IPS-NIHi7 (cell line): ENCODE measurements at regions not wholly inside any gene's neighbourhood (a gene's known extent, or its start where the extent isn't known, plus 50 kb on each side); places are given as distances from the start of the nearest gene placed in this dataset.

Experiments
- DNase-seq: peaks from one replicate; pipeline ENCODE4 v3.0.0; 2012; ENCODE audit warnings: mixed read lengths; ENCODE audit errors: extremely low spot score

DNA sequence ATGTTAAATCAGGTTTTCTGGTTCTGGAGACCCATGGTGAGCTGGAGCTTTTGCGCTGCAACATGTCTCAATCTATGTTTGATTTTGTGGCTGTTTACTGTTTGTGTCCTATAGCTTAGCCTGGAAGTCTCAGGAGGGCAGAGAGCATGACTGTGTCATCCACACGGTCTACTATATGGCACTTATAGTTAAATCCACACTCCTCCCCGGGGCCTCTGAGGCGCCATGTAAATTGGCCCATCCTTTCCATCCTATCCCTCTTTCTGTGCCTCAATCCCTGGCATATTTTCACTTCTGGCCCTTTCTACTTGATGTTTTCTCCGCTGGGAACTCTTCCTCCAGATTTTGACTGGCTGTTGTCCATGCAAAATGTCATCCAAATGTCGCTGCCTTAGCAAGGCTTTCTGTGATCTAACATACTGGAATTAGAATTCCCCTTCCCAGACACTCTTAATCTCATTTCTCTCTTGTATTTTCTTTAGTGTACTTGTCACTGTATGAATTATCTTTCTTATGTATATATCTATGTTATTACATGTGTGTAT is 560.8 kb upstream of the RGMA start:
- DNase-seq: no peak

DNA sequence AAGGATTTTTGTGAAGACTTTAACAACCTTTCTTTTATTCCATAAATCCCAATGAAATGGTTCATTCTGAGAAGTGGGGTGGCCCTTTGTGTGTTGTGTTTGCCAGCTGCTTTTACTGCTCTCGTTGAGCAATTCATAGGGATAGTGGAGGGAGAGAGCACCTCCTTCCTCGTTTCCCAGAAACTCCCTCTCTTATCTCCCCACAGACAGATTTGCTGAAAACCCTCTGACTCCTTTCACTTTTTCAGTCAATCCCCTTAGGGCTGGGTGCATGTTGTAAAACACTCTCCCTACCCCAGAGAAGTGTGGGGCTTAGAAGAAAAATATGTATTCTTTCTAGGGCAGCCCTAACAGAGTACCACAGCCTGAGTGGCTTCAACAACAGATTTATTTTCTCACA is 557.2 kb upstream of the RGMA start:
- no peak for DNase-seq

DNA sequence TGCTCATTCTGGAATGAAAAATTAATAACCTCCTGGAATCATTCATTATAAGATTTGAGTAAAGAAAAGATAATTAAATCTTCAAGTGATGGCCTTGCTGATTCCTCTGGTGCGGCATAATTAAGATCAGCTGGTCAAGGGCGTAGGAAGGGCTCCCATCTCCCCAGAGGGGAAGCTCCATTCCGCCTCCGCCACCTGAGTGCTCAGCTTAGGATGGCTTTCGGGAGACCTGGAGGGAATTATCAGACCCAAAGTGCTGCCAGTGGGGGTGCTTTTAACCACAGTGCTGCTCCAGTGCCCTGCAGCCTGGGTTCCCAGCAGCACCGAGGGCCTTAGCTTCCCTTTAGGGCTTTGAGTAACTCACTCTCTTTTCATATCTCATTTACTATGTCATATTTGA is 556.6 kb upstream of the RGMA start:
- DNase-seq: no peak

DNA sequence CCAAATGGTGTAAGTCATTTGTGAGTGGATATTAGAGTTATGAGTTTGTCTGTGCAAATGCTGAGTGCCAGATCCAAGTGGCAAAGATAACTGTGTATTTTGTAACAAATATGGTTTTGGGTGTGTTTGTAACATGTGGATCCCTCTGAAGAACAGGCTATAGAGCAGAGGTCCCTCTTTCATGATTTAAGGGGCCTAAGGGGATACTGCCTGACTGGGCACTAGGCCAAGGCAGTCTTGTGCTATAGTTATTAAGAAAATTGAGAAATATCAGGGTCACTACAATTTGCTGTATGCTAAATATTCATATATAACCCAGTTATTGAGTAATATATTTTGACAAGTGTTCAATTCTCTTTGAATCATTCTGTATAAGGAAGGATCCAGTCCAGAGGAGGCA is 555.6 kb upstream of the RGMA start:
- DNase-seq: no peak

DNA sequence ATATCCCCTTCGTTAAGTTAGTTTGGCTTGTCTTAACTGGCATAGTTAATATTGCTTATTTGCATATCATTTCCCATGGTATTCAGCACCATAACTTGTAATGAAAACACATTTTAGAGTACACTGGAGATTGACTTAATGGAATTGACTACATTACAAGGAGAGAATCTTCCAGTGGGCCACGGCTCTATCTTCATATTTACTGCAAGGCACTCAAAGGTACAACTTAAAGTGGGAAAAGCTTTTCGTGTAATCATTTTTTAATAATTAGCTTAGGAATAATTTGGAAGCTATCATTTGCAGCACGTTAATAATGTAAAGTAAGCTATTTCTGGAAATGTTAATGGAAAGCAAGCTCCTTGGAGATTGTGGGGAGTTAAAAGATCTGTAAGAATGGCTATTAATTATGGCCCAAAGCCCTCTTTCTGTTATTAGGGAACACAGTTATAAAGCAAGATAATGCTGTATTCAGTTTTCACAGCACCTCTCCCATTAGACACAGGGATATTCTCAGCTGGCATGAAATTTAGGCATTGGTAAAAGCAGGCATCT is 551.5 kb upstream of the RGMA start:
- no peak for DNase-seq

DNA sequence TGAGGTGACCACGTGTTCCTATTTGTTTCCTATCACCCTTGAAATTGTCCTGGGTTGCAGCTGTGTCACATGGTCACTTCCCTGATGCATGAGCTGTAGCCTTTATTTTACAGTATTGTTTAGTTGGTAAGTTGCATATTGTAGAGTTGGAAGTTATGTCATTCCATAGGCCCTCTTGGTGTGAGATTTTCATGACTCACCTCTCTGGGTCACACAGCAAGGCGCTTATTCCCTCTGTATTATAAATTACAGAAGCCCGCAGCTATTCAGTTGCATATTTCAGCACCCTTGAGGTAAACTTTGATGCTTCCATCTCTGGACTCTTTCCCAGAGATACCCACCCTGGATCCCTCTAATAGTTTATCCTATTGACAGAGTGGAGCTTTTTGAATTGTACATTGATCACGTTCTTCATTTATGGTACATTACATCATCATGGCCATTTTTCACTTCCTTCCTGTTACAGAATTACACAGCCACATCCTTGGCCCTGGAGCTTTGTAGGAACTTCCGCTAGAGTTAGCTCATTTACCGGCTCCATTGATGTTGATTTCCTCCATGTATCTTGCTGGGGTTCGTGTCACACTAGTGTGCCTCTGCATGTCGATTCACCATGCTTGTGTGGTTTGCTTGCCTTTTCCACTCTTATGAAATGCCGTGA is 543.1 kb upstream of the RGMA start:
- DNase-seq: no peak

DNA sequence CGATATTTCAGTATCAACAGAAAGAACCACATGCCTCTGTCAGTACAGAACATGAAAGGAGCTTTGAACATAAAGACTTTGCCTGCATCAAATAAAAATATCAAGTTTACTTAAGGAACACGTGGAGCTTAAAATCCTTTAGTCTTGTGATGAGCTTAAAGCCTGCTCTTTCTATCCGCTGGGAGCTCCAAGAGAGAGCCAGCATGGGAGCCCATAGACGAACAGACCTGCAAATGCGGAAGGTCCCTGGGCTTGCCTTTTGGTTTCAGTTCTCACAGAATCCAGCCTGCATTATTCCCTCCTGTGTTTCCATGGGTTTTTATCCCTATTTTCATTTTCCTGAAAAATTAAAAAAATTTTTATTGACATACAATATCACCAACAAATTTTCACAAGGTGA is 530.6 kb upstream of the RGMA start:
- DNase-seq: no peak

DNA sequence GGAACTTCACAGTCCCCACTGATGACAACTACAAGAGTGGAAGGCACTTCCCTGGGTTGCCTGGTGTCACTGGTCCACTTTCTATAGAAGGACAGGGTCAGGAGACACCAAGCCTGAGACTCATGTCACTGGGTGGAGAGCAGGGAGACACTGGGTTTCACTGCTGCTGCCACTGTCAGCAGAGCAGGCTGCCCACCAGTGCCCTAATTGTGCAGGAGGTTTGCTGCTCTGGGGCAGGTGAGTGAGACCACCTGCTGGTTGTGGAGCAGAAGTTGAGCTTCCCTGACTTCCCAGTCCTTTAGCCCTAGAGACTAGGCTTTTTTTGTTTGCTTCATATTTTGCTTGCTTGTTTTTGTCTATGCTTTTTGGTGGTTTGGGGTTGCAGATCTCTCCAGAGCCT is 528.4 kb upstream of the RGMA start:
- DNase-seq: no peak

DNA sequence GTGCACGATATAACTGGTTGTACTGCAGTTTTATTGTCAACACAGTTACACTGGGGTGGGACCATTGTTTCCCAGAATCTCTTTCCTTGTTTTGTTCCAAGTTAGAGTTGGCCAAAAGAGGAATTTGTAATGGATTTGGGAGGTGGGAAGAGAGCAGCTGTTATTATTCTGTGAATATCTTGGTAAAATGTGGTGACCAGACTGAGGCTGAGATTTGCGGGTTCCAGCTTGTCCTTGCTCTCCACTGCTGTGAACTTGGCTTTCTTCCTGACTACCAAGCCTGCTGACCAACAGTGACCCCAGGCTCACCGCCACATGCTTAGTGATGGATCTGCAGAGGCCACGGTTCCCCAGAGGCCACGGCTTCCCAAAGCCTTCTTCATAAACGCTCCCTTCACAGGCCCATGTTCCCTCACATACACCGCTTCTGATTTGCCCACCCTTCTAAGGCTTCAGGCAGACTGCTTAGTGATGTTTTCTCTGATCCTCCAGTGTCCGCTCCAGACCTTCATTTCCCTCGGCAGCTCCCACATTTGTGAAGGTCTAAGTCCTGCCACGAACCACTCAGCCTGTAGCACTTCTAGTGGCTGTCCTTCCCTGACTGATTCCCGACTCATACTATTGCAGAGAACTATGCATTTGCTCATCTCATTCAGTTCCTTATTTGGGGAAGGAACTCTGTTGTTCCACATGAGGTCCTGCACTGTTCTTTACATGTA is 525.5 kb upstream of the RGMA start:
- DNase-seq: no peak

DNA sequence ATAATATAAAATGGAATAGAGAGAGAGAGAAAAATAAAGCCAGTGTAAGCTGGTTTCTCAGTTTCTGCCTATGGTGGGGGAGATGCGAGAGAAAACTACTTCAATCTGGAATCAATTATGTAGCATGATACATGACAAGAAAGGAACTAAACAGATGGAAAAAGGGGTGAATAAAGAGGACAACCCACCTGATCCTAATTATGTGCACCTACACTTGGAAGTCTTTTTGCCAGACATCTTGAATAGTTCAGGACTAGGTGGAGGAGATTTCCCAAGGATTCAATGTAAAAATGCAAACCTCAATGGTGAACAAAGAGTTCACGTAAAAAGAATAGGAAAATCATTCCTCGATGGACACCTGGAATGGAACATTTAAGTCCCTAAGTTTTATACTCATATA is 524.4 kb upstream of the RGMA start:
- no peak for DNase-seq

DNA sequence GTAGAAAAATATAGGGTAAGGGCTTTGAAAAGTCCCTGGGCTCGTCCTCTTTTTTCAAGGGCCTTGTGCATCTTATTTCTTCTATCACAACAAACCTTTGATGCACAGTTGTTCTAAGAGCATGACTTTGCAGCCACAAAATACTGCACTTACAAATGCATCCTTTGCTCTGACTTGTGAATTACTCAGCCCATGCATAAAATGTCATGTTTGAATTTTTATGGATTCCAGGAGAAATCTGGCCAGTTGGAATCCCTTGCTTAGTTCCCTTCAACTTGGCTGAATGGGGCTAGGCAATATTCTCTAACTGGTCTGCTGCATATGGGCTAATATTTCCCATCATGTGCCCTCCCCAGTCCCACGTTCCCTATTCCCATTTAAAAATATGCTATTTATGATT is 523.9 kb upstream of the RGMA start:
- no peak for DNase-seq

DNA sequence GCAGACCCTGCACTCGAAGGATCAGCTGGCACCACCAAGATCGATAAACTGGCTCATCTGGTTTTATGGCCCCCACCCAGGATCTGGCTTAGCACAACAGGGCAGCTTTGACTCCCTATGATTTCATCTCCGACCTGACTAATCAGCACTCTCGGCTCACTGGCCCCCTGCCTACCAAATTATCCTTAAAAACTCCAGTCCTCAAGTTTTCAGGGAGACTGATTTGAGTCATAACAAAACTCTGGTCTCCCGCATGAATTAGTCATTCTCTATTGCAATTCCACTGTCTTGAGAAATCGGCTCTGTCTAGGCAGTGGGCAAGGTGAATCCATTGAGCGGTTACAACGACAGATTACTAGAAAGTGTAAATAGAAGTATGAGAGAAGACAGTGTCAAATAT is 521.9 kb upstream of the RGMA start:
- no peak for DNase-seq

DNA sequence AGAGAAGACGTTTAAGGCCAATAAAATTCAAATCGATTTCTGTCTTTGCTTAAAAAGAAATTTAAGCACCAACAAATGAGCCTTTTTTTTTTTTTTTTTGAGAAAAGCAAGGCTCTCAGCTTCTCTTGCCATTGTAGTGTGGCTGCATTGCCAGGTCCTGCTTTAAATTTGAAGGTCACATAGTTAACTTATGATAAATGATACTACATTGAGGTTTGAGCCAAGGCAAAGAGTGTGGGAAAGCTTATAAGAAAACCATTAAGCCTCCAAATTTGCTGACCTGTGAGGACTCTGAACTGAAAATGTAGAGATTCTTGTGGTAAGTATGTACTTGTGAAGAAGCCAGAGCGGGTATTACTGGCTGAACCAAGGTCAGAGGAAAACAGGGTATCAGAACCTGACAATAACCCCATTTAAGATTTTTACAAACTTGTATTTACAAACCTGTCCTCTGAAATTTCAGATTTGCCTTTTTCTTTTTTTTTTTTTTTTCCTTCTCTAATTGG is 519.7 kb upstream of the RGMA start:
- no peak for DNase-seq

DNA sequence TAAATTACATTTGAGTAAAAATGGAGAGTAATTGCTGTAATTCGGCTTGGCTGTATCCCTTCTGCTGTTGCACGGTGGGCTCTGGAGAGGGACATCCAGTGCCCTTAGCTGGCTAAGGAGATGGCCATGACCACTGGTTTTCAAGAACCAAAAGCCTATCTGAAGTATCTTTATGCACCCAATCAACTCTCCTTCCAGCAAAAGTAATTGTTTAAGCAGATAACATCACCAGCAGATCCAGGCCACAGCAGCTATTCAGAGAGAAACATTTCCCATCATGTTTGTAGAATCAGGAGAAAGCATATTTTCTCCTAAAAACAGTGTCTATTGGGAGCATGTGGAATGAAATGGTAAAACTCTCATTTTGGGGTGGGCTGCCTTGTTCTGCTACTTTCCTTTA is 514.5 kb upstream of the RGMA start:
- no peak for DNase-seq

DNA sequence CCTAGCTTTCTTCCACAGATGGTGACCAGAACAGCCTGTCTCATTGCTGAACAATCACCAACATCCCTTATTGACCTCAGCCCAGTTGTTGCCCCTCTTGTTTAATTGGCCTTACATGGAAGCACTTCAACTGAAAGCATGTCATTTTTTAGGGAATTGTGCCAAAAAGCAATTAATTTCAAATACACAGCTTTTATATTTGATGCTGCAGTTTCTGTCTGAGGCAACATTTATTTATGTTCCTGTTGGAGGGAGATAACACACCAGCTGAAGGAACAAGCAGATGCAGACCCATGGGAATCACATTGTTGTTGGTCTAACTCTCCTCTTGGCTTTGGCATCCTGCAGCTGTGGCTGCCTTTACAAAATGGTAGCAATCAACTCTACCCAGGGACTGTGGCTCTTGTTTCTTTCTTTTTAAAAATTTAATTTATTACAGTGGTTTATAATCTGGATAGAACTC is 498.1 kb upstream of the RGMA start:
- DNase-seq: no peak

DNA sequence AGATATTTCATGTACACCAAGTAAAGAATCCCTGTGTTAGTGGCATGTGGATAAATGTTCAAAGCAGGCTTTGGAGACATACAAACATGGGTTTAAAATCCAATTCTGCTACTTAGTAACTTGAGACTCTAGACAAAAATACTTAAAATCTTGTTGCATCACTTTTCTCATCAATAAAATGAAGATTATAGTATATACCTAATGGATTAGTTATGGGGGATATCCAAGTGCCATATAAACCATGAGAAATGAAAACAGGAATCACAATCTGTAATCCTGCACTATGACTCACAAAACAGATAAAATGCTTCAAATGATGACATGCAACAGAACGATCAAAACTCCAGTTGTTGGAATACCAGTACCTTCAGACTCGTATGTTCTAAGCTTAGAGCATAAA is 496.0 kb upstream of the RGMA start:
- no peak for DNase-seq

DNA sequence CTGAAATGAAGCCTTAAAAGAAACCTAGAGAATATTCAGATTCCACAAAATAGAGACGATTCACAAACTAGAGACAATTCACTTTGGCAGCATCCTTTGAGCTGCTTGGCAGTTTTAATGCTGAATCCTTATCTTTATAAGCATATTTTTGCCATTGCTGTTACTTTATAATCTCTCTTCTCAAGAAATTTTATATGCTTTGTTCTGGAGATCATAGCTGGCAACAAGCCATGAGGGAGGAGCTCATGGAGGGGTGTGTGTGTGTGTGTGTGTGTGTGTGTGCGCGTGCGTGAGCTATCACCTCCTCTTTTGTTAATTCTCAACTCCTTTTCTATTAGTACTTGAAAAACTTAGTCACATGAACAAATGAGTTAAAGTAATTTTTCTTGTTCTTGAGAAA is 495.0 kb upstream of the RGMA start:
- DNase-seq: no peak

DNA sequence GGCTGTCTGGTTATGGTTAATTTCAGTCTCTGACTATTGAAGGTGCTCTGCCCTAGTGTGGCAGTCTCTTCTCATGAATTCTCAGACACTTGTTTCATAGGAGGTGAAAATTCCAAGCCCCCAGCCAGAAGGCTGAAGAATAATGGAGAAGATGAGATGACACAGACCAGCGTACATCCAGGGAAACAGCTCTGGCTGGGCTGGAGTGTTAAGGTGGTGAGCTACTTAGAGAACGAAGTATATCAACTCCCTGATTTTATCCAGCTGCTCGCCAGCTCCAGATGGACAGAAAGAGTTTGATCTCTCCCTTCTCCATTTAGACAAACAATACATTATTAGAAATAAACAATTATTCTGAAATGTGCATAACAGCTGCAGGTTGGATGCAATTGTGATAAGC is 494.5 kb upstream of the RGMA start:
- no peak for DNase-seq

DNA sequence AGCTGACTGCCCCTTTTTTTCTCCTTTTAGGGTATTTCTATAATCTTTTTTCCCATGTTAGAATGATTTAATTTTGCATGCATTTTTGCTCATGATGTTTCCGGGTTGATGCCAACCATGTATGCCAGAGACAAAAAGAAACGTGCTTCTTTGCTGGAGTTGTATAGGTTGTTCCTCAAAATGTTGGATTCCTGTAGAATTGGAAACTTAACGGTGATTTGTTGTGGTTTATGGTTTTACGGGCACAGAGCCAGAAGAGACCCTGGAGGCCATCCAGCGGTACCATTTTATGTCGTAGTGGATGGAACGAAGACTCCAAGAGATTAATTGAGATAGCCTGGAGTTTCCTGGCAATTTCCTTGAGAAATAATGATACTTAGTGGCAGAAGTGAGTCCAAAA is 481.5 kb upstream of the RGMA start:
- no peak for DNase-seq

DNA sequence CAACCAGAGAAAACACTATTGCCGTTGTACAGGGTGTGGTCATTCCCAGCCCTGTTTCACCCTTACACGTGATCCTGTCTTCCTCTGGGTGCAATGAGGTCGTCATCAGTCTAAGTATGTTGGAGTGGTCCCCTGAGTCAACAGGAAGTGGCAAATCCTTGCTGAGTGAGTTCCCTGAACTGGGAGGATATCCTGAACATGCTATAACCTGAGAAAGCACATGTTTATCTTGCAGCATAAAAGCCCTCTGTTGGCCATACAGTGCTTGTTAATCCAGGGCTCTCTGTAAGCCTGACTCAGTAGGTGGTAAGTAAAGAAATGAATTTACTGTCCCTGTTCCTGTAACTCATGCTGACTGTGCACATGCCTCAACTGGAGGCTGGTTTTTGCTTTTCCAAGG is 477.8 kb upstream of the RGMA start:
- no peak for DNase-seq

DNA sequence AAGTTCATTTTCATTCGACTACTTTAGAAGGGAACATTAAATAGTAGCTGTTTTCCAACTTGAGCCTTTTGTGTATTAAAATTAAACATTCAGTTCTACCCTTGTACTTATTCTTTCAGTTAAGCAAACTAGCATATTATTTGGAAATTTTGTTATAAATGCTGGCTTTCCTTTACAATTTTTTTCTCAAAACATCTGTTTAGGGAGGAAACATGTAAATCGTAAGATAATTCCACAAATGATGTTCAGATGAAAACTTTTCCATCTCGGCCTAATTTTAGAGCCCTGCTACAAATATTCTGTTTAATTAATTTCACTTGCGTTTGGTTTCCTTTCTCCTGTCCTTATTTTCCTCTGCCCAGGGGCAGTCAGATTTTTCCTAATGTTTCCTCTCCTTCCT is 476.2 kb upstream of the RGMA start:
- DNase-seq: no peak

DNA sequence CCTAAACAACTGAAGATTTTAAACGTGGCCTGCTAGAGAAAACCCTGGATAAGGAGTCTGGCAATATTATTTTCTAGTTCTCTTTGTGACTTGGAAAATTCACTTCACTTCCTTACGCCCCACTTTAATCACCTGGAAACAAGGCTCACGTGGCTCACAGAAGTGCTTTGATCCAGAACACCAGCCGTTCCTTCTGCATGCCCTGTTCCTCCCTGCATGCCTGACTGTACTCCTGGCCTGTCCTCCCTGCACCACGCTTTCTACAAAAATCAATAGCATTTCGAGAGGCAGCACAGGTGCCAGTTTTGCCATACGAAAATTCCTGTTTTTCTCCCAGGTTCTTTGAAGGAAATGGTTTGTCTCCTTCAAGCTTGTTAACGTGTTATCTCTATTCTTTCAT is 474.2 kb upstream of the RGMA start:
- no peak for DNase-seq
